Tibial artery (tissue), 4 donors: ENCODE measurements at regions not wholly inside any gene's neighbourhood (a gene's known extent, or its start where the extent isn't known, plus 50 kb on each side); places are given as distances from the start of the nearest gene placed in this dataset.

Experiments
- DNase-seq, 2 donors: peaks; one replicate each; pipeline ENCODE4 v3.0.0-alpha.2; 2019
- H3K27ac ChIP-seq, 2 donors: fragments of 200-600 bp; sonication (generic) in 1 of 2; 1 replicate in 1 of 2; 2 replicates in 1 of 2; pipeline ENCODE4 v1.5.1; 2018 to 2019; ENCODE audit warnings: mild to moderate bottlenecking in 1 of 2
- H3K27me3 ChIP-seq, 2 donors: fragments of 200-600 bp; sonication (generic) in 1 of 2; one replicate each; pipeline versions ENCODE4 v1.5.1 to v1.6.0; 2016 to 2019
- H3K36me3 ChIP-seq, 3 donors: fragments of 200-600 bp; sonication (generic) in 2 of 3; one replicate each; pipeline ENCODE4 v1.5.1; 2016 to 2019; ENCODE audit warnings: mild to moderate bottlenecking in 2 of 3
- H3K4me1 ChIP-seq, 4 donors: fragments of 200-600 bp; sonication (generic) in 2 of 4; 1 replicate in 3 of 4; 2 replicates in 1 of 4; pipeline ENCODE4 v1.5.1; 2016 to 2019
- H3K4me3 ChIP-seq, 2 donors: fragments of 200-600 bp; sonication (generic) in 1 of 2; 1 replicate in 1 of 2; 2 replicates in 1 of 2; pipeline ENCODE4 v1.5.1; 2018 to 2019; ENCODE audit warnings: mild to moderate bottlenecking in 2 of 2
- H3K9me3 ChIP-seq, 3 donors: fragments of 200-600 bp; sonication (generic) in 1 of 3; one replicate each; pipeline ENCODE4 v1.5.1; 2016 to 2019
- CTCF ChIP-seq, 2 experiments: fragments of 200-600 bp in 1 of 2; fragments of 450-650 bp in 1 of 2; IDR thresholded peaks; one replicate each; pipeline ENCODE4 v1.5.1; 2017 to 2019; ENCODE audit warnings: antibody characterized with exemption in 2 of 2, mild to moderate bottlenecking in 1 of 2, moderate library complexity in 1 of 2
- intact Hi-C: fragments of 100-400 bp; cut with DNase I; formaldehyde crosslinking; loops from one replicate; pipeline ENCODE4 v1.15.0; 2023; ENCODE audit warnings: low total_unique reads

DNA sequence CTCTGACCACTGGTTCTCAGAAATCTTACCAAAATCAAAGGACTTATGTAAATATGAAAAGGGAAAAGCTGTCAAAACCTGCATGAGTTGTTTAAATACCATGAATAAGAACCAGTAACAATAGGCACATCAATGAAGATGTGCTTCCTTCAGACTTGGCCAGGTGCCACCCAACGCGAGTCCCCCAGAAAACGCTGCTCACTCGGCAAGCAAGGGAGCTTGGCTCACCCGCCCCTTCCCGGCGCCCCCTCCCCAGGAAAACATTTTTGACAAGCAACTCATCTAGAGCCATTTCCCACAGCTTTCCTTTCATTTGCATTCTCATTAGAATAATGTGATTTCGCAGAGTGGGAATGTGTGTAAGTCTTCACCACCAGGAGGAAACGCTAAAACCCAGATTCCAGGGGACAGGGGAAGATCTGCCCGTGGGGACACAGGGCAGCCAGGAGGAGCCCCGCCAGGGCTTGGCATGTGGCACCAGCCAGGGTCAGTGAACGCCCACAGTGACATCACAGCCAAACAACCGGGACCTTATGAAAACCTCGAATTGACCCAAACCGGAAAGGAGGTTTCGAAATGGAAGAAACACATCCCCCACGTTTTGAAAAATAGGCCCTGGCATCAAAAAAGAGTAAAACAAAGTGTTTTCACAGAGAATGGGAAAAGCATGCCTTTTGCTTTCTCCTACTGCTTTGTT lies 366.2 kb upstream of the TSHZ3 start:
- H3K27ac ChIP-seq: no peak overlapping the region
- H3K27me3 ChIP-seq: no peaks in the 10 kb centered on the region
- TF ChIP-seq CTCF (IDR thresholded peaks at IDR 0.05): no peak
- intact Hi-C loops: no loop called here
- H3K36me3 ChIP-seq: no peaks in the 10 kb centered on the region
- H3K4me3 ChIP-seq: no peak overlapping the region
- DNase-seq: no peak
- H3K9me3 ChIP-seq: no peaks in the 10 kb centered on the region
- no peaks in the 10 kb centered on the region for H3K4me1 ChIP-seq

DNA sequence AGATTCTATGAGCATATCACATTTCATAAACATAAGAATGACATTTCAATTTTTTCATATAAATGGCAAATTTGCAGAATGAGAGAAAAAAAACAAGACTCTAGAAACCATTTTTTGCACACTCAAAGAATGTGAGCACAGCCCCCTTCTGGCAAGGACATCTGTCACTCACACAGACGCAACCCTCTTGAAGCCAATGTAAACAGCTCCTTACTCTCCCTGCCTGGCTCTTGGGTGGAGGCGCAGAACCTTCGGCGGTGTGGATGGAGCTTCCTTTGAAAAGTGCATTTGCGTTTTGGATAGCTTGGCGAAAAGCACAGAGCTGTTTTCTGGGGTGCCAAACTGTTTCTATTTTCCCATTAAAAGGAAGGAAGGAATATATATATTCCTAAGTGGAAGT lies 367.6 kb upstream of the TSHZ3 start:
- Histone ChIP-seq H3K4me1 (no peaks in the 10 kb centered on the region), H3K27me3 (no peaks in the 10 kb centered on the region), H3K4me3 (no peak overlapping the region), H3K36me3 (no peaks in the 10 kb centered on the region), H3K9me3 (no peaks in the 10 kb centered on the region), H3K27ac (no peak overlapping the region)
- no peak for TF ChIP-seq CTCF (IDR thresholded peaks at IDR 0.05)
- intact Hi-C loops: no loop called here
- no peak for DNase-seq

GRCh38 chr19:31717269-31717923 lies 368.2 kb upstream of the TSHZ3 start:
- no peak for TF ChIP-seq CTCF (IDR thresholded peaks at IDR 0.05)
- intact Hi-C loops: no loop called here
- no peaks in the 10 kb centered on the region for H3K27me3 ChIP-seq
- H3K36me3 ChIP-seq: no peaks in the 10 kb centered on the region
- no peak for DNase-seq
- no peaks in the 10 kb centered on the region for H3K9me3 ChIP-seq
- H3K4me1 ChIP-seq: no peaks in the 10 kb centered on the region
- no peak overlapping the region for H3K4me3 ChIP-seq
- no peak overlapping the region for H3K27ac ChIP-seq

GRCh38 chr19:31718032-31718431 lies 368.8 kb upstream of the TSHZ3 start:
- Histone ChIP-seq H3K36me3 (no peaks in the 10 kb centered on the region), H3K27me3 (no peaks in the 10 kb centered on the region), H3K4me3 (no peak overlapping the region), H3K27ac (no peak overlapping the region), H3K9me3 (no peaks in the 10 kb centered on the region), H3K4me1 (no peaks in the 10 kb centered on the region)
- no peak for TF ChIP-seq CTCF (IDR thresholded peaks at IDR 0.05)
- intact Hi-C loops: no loop called here
- no peak for DNase-seq

GRCh38 chr19:31718898-31719297 lies 369.7 kb upstream of the TSHZ3 start:
- no peak overlapping the region for H3K27ac ChIP-seq
- intact Hi-C loops: no loop called here

More at GRCh38 chr19:31718898-31719297, 369.7 kb upstream of the TSHZ3 start:
- TF ChIP-seq CTCF (IDR thresholded peaks at IDR 0.05): no peak
- H3K9me3 ChIP-seq: no peaks in the 10 kb centered on the region
- H3K36me3 ChIP-seq: no peaks in the 10 kb centered on the region
- no peaks in the 10 kb centered on the region for H3K4me1 ChIP-seq
- no peaks in the 10 kb centered on the region for H3K27me3 ChIP-seq
- no peak for DNase-seq
- no peak overlapping the region for H3K4me3 ChIP-seq
